ENCODE measurements at regions not wholly inside any gene's neighbourhood (a gene's known extent, or its start where the extent isn't known, plus 50 kb on each side); places are given as distances from the start of the nearest gene placed in this dataset.

DNA sequence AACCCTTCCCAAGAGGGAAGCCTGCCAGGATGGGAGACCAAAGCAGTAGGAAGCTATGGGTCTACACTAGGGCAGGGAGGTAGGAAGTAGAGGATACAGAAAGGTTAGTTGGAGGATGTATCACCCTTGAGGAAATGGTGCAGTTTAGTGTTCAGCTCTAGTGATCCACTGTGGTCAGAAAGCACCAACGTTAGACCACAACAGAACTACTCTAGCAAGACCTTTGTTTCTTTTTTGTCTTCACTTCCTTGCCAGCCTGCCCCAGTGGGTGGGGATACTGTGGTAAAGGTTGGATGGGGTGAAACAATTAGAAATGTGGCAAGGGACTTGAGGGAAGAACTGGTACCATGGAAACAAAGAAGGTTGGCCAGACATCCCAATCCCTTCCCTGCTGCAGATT, 83.3 kb downstream of the DDIT4L start:
- no peak for DNase-seq (ENCODE audit: low read depth)
- Histone ChIP-seq H3K4me1 (ENCODE audit: control insufficient read depth, insufficient read depth, low read length) (no peaks in the 10 kb centered on the region), H3K36me3 (ENCODE audit: control insufficient read depth, insufficient read depth, low read length, severe bottlenecking) (no peaks in the 10 kb centered on the region), H3K9me3 (ENCODE audit: control insufficient read depth, low read length) (no peaks in the 10 kb centered on the region), H3K9ac (ENCODE audit: low read length) (no peak overlapping the region), H3K4me3 (ENCODE audit: low read length) (no peak overlapping the region), H3K27me3 (replicated peaks; ENCODE audit: control insufficient read depth, insufficient read depth, low read length) (no peaks in the 10 kb centered on the region)

DNA sequence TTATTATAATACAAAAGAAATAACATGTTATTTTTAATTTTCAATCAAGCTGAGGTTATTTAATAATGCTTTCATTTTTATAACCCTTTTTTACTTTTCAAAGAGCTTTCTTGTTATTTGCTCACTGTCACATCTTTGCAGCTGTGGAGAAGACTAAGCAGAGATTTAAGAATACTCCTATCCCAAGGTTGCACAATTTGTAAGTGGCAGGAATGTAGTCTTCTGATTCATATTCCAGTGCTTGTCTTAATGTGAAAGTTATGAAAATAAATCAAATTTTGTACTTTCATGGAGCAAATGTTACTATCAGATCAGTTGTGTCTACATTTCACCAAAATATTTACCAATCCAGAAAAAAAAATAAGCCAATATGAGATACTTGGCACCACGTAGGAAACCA, 86.6 kb downstream of the DDIT4L start:
- Histone ChIP-seq H3K36me3 (ENCODE audit: control insufficient read depth, insufficient read depth, low read length, severe bottlenecking) (no peaks in the 10 kb centered on the region), H3K4me3 (ENCODE audit: low read length) (no peak overlapping the region), H3K9ac (ENCODE audit: low read length) (no peak overlapping the region), H3K27me3 (replicated peaks; ENCODE audit: control insufficient read depth, insufficient read depth, low read length) (no peaks in the 10 kb centered on the region), H3K4me1 (ENCODE audit: control insufficient read depth, insufficient read depth, low read length) (no peaks in the 10 kb centered on the region), H3K9me3 (ENCODE audit: control insufficient read depth, low read length) (no peaks in the 10 kb centered on the region)
- peak; percentile 64 for DNase-seq (ENCODE audit: low read depth)

DNA sequence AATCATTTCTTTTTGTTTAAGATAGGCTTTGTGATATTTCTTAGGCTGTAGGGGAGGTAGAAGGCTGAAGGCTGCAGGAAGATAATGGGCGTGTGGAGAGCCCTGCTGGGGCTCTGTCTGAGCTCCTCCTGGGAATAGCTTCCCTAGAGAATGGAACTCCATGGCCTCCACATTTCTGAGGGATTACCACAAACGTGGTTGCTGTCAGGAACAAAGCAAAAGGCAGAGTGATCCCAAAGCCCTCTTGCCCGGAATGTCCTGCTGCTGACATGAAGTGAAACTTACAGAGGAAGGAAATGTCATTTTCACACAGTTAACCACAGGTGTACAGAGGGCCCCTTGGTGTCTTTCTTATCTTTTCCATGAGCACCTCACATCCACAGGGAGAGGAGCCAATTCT, 89.3 kb downstream of the DDIT4L start:
- H3K9ac ChIP-seq (ENCODE audit: low read length) = no peak overlapping the region
- H3K27me3 ChIP-seq (replicated peaks; ENCODE audit: control insufficient read depth, insufficient read depth, low read length) = no peaks in the 10 kb centered on the region
- no peaks in the 10 kb centered on the region for H3K36me3 ChIP-seq (ENCODE audit: control insufficient read depth, insufficient read depth, low read length, severe bottlenecking)
- peaks cover 6% of the 10 kb centered on the region for H3K4me1 ChIP-seq (ENCODE audit: control insufficient read depth, insufficient read depth, low read length)
- no peak for DNase-seq (ENCODE audit: low read depth)
- H3K9me3 ChIP-seq (ENCODE audit: control insufficient read depth, low read length) = no peaks in the 10 kb centered on the region
- no peak overlapping the region for H3K4me3 ChIP-seq (ENCODE audit: low read length)

DNA sequence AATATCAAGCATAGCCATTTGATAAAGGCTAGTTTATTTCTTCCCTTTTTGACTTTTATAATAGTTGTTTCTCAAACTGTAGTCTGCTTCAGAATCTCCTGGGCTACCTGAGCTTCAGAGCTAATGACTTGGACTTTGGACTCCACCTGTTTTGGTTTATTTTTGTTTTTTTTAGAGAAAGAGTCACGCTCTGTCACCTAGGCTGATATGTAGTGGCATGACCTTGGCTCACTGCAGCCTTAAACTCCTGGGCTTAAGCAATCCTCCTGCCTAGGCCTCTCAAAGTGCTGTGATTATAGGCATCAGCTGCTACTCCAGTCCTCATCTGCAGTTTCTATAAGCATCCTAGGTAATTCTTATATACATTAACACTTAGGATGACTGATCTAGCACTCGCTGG, 90.5 kb downstream of the DDIT4L start:
- H3K4me3 ChIP-seq (ENCODE audit: low read length) = no peak overlapping the region
- no peaks in the 10 kb centered on the region for H3K9me3 ChIP-seq (ENCODE audit: control insufficient read depth, low read length)
- peaks cover 16% of the 10 kb centered on the region for H3K4me1 ChIP-seq (ENCODE audit: control insufficient read depth, insufficient read depth, low read length)
- no peak for DNase-seq (ENCODE audit: low read depth)
- H3K27me3 ChIP-seq (replicated peaks; ENCODE audit: control insufficient read depth, insufficient read depth, low read length) = no peaks in the 10 kb centered on the region
- no peaks in the 10 kb centered on the region for H3K36me3 ChIP-seq (ENCODE audit: control insufficient read depth, insufficient read depth, low read length, severe bottlenecking)
- no peak overlapping the region for H3K9ac ChIP-seq (ENCODE audit: low read length)

DNA sequence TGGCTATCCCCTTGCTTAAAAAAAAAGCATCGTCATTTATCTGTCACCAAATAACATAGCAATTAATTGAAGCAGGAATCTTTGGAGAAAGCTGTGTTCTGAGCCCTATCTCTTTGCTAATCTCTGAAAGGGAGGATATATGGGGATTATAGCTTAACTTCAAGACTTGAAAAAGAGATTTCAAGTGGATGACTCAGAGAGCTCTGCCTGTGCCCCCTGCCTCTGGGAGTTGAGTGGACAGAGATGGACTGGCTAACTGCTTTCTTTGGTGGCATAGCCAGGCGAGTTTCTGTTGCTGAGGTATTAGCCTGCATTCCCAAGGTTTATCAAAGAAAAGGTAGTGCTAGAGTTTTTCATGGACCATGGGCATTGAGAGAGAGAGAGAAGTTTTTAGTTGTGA, 91.6 kb downstream of the DDIT4L start:
- no peak overlapping the region for H3K4me3 ChIP-seq (ENCODE audit: low read length)
- peaks cover 21% of the 10 kb centered on the region for H3K4me1 ChIP-seq (ENCODE audit: control insufficient read depth, insufficient read depth, low read length)
- no peaks in the 10 kb centered on the region for H3K27me3 ChIP-seq (replicated peaks; ENCODE audit: control insufficient read depth, insufficient read depth, low read length)
- H3K36me3 ChIP-seq (ENCODE audit: control insufficient read depth, insufficient read depth, low read length, severe bottlenecking) = no peaks in the 10 kb centered on the region
- no peak overlapping the region for H3K9ac ChIP-seq (ENCODE audit: low read length)
- peak; percentile 15 for DNase-seq (ENCODE audit: low read depth)
- no peaks in the 10 kb centered on the region for H3K9me3 ChIP-seq (ENCODE audit: control insufficient read depth, low read length)

DNA sequence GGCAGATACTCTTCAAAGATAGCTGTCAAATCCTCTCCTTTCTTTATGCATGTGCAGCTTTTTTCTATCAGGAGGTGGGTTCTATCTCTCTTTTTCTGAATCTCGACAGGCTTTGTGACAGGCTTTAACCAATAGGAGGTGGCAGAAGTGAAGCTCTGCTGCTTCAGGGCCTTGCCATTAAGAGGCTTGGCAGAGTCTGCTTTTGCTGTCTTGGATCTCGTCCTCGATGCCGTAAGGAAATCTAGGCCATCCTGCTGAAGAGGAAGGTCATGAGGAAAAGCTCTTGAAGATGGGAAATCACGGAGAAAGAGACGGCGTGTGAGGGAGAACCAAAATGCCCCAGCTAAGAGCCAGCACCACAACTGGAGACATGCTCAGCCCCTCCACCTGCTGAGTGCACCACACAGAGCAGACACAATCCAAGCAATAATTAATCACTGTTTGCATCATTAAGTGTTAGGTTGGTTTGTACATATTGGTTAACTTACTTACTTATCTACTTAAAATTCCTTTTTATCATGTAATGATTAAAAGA, 92.2 kb downstream of the DDIT4L start:
- no peak for DNase-seq (ENCODE audit: low read depth)
- no peak overlapping the region for H3K4me3 ChIP-seq (ENCODE audit: low read length)
- no peaks in the 10 kb centered on the region for H3K36me3 ChIP-seq (ENCODE audit: control insufficient read depth, insufficient read depth, low read length, severe bottlenecking)
- H3K9ac ChIP-seq (ENCODE audit: low read length) = no peak overlapping the region
- peaks cover 25% of the 10 kb centered on the region for H3K4me1 ChIP-seq (ENCODE audit: control insufficient read depth, insufficient read depth, low read length)
- no peaks in the 10 kb centered on the region for H3K27me3 ChIP-seq (replicated peaks; ENCODE audit: control insufficient read depth, insufficient read depth, low read length)
- no peaks in the 10 kb centered on the region for H3K9me3 ChIP-seq (ENCODE audit: control insufficient read depth, low read length)

DNA sequence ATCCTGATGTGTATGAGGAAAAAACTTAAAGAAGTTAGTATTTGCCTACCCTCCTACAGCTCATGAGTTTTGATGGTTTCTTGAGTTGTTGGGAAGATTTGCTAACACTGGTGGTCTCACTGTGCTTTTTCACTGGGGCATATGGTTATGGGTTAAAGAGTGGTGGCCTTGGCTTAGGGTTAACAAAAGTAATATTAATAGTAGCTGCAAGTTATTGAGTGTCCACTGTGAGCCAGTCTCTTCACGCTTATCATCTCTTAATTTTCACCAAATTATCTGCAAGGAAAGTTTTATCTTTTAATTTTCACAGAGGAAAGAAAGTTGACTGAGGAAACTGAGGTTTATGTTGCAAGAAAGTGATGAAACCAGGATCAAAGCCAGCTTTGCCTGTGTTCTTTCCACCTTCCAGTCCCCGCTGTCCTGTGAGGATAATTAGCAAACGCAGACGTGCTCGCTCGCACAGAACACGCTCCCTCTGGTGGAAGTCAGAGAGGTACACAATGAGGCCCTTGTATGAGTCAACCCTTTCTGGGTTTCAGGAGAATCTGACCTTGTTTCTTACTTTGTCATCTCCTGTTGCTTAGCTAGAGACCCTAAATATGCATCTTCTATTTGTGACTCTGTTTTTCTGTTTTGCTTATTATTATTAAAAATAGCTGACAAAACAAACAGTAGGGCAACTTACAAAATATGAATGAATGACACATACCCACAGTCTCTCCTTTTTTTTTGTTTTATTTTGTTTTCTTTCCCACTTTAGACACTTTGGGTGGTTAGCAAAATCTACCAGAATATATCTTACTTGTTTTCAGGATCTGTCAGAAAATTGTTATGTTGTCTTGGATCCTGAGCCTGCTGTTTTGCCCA, 94.3 kb downstream of the DDIT4L start:
- DNase-seq (ENCODE audit: low read depth) = peak; percentile 92
- Histone ChIP-seq H3K36me3 (ENCODE audit: control insufficient read depth, insufficient read depth, low read length, severe bottlenecking) (no peaks in the 10 kb centered on the region), H3K4me1 (ENCODE audit: control insufficient read depth, insufficient read depth, low read length) (peaks cover 25% of the 10 kb centered on the region), H3K9ac (ENCODE audit: low read length) (peak overlapping the region; percentile 5), H3K27me3 (replicated peaks; ENCODE audit: control insufficient read depth, insufficient read depth, low read length) (no peaks in the 10 kb centered on the region), H3K4me3 (ENCODE audit: low read length) (peak overlapping the region; percentile 22), H3K9me3 (ENCODE audit: control insufficient read depth, low read length) (no peaks in the 10 kb centered on the region)

DNA sequence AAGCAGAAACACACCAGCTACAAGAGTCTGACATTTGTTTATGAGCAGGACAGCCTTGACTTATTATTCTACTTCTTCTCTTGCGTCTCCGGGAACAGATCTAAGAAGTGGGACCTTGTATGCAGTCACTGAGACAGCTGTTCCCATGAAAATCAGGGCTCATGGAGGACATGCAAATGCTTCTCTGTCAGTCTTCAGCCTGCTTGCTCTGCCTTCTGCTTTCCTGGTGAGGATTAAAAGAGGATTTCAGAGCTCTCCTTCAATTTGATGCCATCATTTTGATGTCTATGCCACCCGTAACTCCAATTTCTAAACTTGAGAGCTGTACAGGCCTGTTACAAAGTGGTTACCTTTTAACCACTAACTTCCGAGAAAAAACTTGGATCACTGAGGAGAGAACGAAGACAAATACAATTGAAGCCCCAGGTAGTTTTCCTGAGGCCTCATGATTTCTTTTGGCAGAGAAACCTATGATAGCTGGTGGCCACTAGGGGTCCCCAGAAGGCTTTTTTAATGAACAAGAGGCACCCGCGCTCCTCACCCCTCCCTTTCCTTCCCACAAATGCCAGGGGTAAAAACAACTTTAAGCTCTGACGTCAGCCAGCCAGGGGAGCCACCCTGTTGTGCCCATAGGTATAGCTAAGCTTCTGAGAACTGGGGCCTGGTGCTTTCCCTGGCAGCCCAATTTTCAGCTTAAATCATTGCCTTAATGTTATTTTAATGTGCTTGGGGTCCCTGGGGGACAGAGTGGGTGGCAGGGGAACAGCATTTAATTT, 97.0 kb downstream of the DDIT4L start:
- Histone ChIP-seq H3K27me3 (replicated peaks; ENCODE audit: control insufficient read depth, insufficient read depth, low read length) (no peaks in the 10 kb centered on the region), H3K9ac (ENCODE audit: low read length) (peak overlapping the region; percentile 59), H3K36me3 (ENCODE audit: control insufficient read depth, insufficient read depth, low read length, severe bottlenecking) (no peaks in the 10 kb centered on the region), H3K9me3 (ENCODE audit: control insufficient read depth, low read length) (no peaks in the 10 kb centered on the region), H3K4me1 (ENCODE audit: control insufficient read depth, insufficient read depth, low read length) (peaks cover 31% of the 10 kb centered on the region), H3K4me3 (ENCODE audit: low read length) (no peak overlapping the region)
- peak; percentile 97 for DNase-seq (ENCODE audit: low read depth)

DNA sequence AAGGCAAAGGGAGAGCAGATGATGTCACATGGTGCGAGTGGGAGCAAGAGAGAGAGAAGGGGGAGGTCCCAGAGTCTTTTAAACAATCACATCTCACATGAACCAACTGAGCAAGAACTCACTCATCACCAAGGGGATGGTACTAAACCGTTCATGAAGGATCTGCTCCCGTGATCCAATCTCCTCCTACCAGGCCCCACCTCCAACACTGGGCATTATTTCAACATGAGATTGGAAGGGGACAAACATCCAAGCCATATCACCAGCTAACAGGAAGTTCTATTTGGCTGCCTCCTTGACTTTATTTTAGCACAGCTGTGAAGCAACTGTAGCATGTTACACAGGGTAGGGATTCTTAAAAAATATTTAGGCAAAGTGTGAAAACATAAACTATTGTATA, 102.5 kb downstream of the DDIT4L start:
- H3K9me3 ChIP-seq (ENCODE audit: control insufficient read depth, low read length) = no peaks in the 10 kb centered on the region
- peak overlapping the region; percentile 56 for H3K9ac ChIP-seq (ENCODE audit: low read length)
- H3K27me3 ChIP-seq (replicated peaks; ENCODE audit: control insufficient read depth, insufficient read depth, low read length) = no peaks in the 10 kb centered on the region
- no peak for DNase-seq (ENCODE audit: low read depth)
- no peaks in the 10 kb centered on the region for H3K36me3 ChIP-seq (ENCODE audit: control insufficient read depth, insufficient read depth, low read length, severe bottlenecking)
- H3K4me3 ChIP-seq (ENCODE audit: low read length) = peak overlapping the region; percentile 47
- peaks cover 25% of the 10 kb centered on the region for H3K4me1 ChIP-seq (ENCODE audit: control insufficient read depth, insufficient read depth, low read length)

DNA sequence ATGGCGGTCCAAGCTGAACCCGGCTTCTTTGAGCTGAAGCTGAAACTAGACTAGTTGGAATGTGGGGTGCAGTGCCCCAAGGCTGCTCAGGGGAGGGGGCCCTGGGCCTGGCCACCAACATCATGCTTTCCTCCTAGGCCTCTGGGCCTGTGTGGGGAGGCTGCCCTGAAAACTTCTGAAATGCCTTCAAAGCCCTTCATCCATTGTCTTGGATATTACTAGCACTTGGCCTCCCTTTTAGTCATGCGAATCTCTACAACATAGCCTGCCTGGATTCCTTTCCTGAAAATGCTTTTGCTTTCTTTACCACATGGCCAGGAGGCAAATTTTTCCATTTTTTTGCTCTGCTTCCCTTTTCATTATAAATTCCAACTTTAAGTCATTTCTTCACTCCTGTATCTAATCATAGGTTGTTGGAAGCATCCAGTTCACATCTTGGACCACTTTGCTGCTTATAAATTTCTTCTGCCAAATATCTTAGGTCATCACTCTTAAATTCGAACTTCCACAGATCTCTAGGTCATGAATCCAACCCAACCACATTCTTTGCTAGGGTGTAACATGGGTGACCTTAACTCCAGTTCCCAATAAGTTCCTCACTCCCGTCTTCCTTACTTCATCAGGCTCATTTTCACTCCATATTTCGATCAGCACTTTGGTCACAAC, 103.4 kb downstream of the DDIT4L start:
- DNase-seq (ENCODE audit: low read depth) = peak; percentile 22
- Histone ChIP-seq H3K9me3 (ENCODE audit: control insufficient read depth, low read length) (no peaks in the 10 kb centered on the region), H3K36me3 (ENCODE audit: control insufficient read depth, insufficient read depth, low read length, severe bottlenecking) (no peaks in the 10 kb centered on the region), H3K4me1 (ENCODE audit: control insufficient read depth, insufficient read depth, low read length) (peaks cover 25% of the 10 kb centered on the region), H3K4me3 (ENCODE audit: low read length) (peak overlapping the region; percentile 47), H3K27me3 (replicated peaks; ENCODE audit: control insufficient read depth, insufficient read depth, low read length) (no peaks in the 10 kb centered on the region), H3K9ac (ENCODE audit: low read length) (peak overlapping the region; percentile 27)

DNA sequence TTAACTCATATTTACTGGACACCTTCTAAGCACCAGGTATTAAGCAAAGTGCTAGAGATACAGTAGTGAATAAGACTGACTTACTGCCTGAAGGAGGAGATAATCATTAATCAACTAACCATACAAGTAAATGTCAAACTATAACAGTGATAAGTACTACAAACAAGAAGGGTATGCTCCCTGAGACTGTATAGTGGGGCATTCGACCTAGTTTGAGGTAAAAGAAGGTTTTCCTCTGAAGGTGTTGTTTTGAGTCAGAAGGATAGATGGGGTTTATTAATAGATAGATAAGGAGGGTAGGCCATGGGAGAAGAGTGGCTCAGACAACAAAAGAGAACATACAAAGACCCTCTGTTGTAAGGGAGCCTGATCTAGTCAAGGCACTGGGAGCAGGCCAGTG, 105.4 kb downstream of the DDIT4L start:
- no peaks in the 10 kb centered on the region for H3K27me3 ChIP-seq (replicated peaks; ENCODE audit: control insufficient read depth, insufficient read depth, low read length)
- no peak overlapping the region for H3K9ac ChIP-seq (ENCODE audit: low read length)
- H3K4me1 ChIP-seq (ENCODE audit: control insufficient read depth, insufficient read depth, low read length) = peaks cover 25% of the 10 kb centered on the region
- no peaks in the 10 kb centered on the region for H3K9me3 ChIP-seq (ENCODE audit: control insufficient read depth, low read length)
- no peak overlapping the region for H3K4me3 ChIP-seq (ENCODE audit: low read length)
- no peak for DNase-seq (ENCODE audit: low read depth)
- H3K36me3 ChIP-seq (ENCODE audit: control insufficient read depth, insufficient read depth, low read length, severe bottlenecking) = no peaks in the 10 kb centered on the region

Measured in adipocyte (in vitro differentiated cells).